PC-3 (cell line): ENCODE measurements at regions not wholly inside any gene's neighbourhood (a gene's known extent, or its start where the extent isn't known, plus 50 kb on each side); places are given as distances from the start of the nearest gene placed in this dataset.

Source experiments
- ATAC-seq: fragments of 200-7000 bp; cut with Tn5 transposase; 2 replicates; pipeline ENCODE4 v1.9.1; 2020; ENCODE audit warnings: mild to moderate bottlenecking, moderate library complexity
- BruUV-seq: library from RNA; stranded (reverse); fragments of 400-500 nt; replicated peaks from 2 replicates; lab custom pipeline; 2021; lab: Mats Ljungman, UMichigan
- CTCF ChIA-PET: fragments of 300-600 bp; sonication (Branson Sonifier 250); formaldehyde crosslinking; loops from one replicate; lab custom pipeline; 2022; ENCODE audit warnings: antibody characterized with exemption; lab: Charles Lee
- POLR2A ChIA-PET: fragments of 300-600 bp; sonication (Branson Sonifier 250); formaldehyde crosslinking; loops from one replicate; lab custom pipeline; 2022; ENCODE audit warnings: antibody characterized with exemption; ENCODE audit not compliant: unreplicated experiment; lab: Charles Lee
- DNase-seq: peaks from one replicate; pipeline ENCODE4 v3.0.0-alpha.2; 2015
- H2AFZ ChIP-seq: fragments of 300-600 bp; sonication (generic); 2 replicates; pipeline ENCODE4 v1.6.0; 2016; ENCODE audit warnings: antibody characterized with exemption, low read length
- H3F3A ChIP-seq: fragments of 300-600 bp; sonication (generic); one replicate; pipeline ENCODE4 v1.6.0; 2017; ENCODE audit warnings: antibody characterized with exemption, low read length, control low read depth, mild to moderate bottlenecking; ENCODE audit not compliant: unreplicated experiment
- H3K27ac ChIP-seq: fragments of 300-600 bp; sonication (generic); 2 replicates; pipeline ENCODE4 v1.5.1; 2016; ENCODE audit warnings: mild to moderate bottlenecking, low read length
- H3K27me3 ChIP-seq: fragments of 300-600 bp; sonication (generic); 2 replicates; pipeline ENCODE4 v1.6.1; 2016; ENCODE audit warnings: low read length, mixed read lengths
- H3K36me3 ChIP-seq: fragments of 300-600 bp; sonication (generic); 2 replicates; pipeline ENCODE4 v1.6.1; 2016; ENCODE audit warnings: low read depth, mixed run types, low read length, mixed read lengths
- H3K4me1 ChIP-seq: fragments of 300-600 bp; sonication (generic); 2 replicates; pipeline ENCODE4 v1.5.1; 2016; ENCODE audit warnings: low read length; ENCODE audit not compliant: insufficient read depth
- H3K4me2 ChIP-seq: fragments of 300-600 bp; sonication (generic); 2 replicates; pipeline ENCODE4 v1.6.0; 2016; ENCODE audit warnings: low read length
- H3K4me3 ChIP-seq: fragments of 300-600 bp; sonication (generic); 2 replicates; pipeline ENCODE4 v1.5.1; 2016; ENCODE audit warnings: mild to moderate bottlenecking, low read length, mixed read lengths
- H3K79me2 ChIP-seq: fragments of 300-600 bp; sonication (generic); 2 replicates; pipeline ENCODE4 v1.6.1; 2017; ENCODE audit warnings: low read length, mixed read lengths
- H3K9ac ChIP-seq: fragments of 300-600 bp; sonication (generic); 2 replicates; pipeline ENCODE4 v1.6.0; 2016; ENCODE audit warnings: mild to moderate bottlenecking, low read length
- H3K9me2 ChIP-seq: fragments of 300-600 bp; sonication (generic); replicated peaks from 2 replicates; pipeline ENCODE4 v1.6.1; 2016; ENCODE audit warnings: mixed run types, low read length, mixed read lengths
- H3K9me3 ChIP-seq: fragments of 300-600 bp; sonication (generic); 2 replicates; pipeline ENCODE4 v1.6.1; 2016; ENCODE audit warnings: low read length, mixed read lengths
- H4K20me1 ChIP-seq: fragments of 300-600 bp; sonication (generic); 2 replicates; pipeline ENCODE4 v1.6.1; 2016; ENCODE audit warnings: low read length, mixed read lengths
- EZH2 ChIP-seq: fragments of 300-600 bp; sonication (generic); IDR thresholded peaks from one replicate; pipeline ENCODE4 v1.6.1; 2017; ENCODE audit warnings: antibody characterized with exemption, mild to moderate bottlenecking, low read length; ENCODE audit not compliant: unreplicated experiment
- EZH2phosphoT487 ChIP-seq: fragments of 300-600 bp; sonication (generic); IDR thresholded peaks from 2 replicates; pipeline ENCODE4 v1.6.1; 2018; ENCODE audit warnings: mild to moderate bottlenecking, antibody characterized with exemption, low read length, borderline replicate concordance
- intact Hi-C: fragments of 100-400 bp; cut with micrococcal nuclease; formaldehyde crosslinking; loops from 2 replicates; pipeline ENCODE4 v1.9.0; 2023
- TF ChIP-seq, protein P1 (sequence below): fragments of 300-600 bp; sonication (generic); conservative IDR thresholded peaks from 2 replicates; pipeline ENCODE4 v1.5.1; 2017; ENCODE audit warnings: antibody characterized with exemption, low read depth, mild to moderate bottlenecking, low read length

DNA sequence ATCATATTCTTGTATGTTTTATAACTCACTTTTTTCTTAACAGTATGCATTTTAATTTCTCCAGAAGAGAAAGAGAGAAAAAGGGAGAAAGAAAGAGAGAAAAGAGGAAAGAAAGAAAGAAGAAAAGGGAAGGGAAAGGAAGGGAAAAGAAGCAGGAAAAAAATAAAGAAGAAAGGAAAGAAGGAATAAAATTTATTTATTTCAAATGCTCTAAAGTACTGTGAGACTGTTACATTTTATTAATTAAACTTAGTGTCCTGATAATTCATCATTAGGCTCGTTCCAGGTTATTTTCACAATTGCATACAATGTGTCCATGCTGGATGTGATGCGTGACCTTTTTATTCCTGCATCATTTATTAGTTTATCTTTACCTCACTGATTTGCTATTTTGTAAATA lies 1023.4 kb upstream of the KLHL29 start:
- ATAC-seq (no peak), DNase-seq (no peak)
- Histone ChIP-seq H3K27ac (no peak overlapping the region), H3K4me1 (no peaks in the 10 kb centered on the region), H3K27me3 (no peaks in the 10 kb centered on the region), H3K79me2 (no peaks in the 10 kb centered on the region), H3F3A (no peaks in the 10 kb centered on the region), H3K9ac (no peak overlapping the region), H3K9me2 (no peaks in the 10 kb centered on the region), H3K4me2 (no peak overlapping the region), H3K36me3 (no peaks in the 10 kb centered on the region), H4K20me1 (no peaks in the 10 kb centered on the region), H3K4me3 (no peak overlapping the region), H2AFZ (no peak overlapping the region), H3K9me3 (no peaks in the 10 kb centered on the region; the same call in 1 of the 2 replicates)
- TF ChIP-seq EZH2 (no peak), EZH2phosphoT487 (no peak)
- TF ChIP-seq, protein P1, sequence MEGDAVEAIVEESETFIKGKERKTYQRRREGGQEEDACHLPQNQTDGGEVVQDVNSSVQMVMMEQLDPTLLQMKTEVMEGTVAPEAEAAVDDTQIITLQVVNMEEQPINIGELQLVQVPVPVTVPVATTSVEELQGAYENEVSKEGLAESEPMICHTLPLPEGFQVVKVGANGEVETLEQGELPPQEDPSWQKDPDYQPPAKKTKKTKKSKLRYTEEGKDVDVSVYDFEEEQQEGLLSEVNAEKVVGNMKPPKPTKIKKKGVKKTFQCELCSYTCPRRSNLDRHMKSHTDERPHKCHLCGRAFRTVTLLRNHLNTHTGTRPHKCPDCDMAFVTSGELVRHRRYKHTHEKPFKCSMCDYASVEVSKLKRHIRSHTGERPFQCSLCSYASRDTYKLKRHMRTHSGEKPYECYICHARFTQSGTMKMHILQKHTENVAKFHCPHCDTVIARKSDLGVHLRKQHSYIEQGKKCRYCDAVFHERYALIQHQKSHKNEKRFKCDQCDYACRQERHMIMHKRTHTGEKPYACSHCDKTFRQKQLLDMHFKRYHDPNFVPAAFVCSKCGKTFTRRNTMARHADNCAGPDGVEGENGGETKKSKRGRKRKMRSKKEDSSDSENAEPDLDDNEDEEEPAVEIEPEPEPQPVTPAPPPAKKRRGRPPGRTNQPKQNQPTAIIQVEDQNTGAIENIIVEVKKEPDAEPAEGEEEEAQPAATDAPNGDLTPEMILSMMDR: no peak
- intact Hi-C loops: no loop called here
- ChIA-PET CTCF (no interaction called here), POLR2A (no interaction called here)
- no TSS peak for BruUV-seq

DNA sequence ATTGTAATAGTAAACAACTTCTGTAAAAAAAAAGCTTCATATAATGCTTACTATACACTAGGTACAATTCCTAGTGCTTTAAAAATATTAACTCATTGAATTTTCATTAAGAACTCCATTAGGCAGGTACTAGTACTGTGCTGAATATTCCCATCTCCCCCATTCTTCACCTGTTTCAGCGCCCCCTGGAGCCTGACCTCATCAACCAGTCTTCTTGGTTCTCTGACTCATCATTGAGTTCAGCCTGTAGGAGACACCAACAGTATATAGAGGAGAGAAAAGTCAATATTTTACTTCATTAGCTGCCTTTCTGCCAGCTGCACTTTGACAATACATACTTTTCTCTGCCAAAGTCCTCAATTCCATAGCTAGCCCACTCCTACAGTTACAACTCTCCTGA lies 1009.9 kb upstream of the KLHL29 start:
- intact Hi-C loops: no loop called here
- BruUV-seq: no TSS peak

DNA sequence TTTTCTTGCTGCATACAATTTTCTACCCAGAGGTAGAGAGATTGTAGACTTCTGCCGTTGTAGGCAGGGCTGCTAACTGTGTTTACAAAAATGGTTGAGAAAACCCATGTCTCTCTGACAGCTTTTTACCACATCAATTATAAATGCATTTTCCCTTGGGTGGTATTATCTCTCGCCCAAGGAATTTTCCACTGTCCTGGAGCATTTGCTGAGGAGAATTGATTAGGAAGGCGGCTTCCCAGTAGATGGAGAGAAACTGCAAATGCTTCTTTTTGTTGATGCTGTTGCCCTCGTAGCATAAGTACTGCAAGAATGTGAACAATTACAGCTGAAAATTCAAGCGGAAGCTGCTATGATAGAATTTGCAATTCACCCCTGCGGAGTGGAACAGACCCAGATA lies 1007.7 kb upstream of the KLHL29 start:
- POLR2A ChIA-PET: no interaction called here
- no peak overlapping the region for H3K27ac ChIP-seq
- BruUV-seq: no TSS peak
- H3K9me2 ChIP-seq: no peaks in the 10 kb centered on the region
- no peaks in the 10 kb centered on the region for H4K20me1 ChIP-seq
- no peak for DNase-seq
- ATAC-seq: no peak
- H3F3A ChIP-seq: no peaks in the 10 kb centered on the region
- H3K79me2 ChIP-seq: no peaks in the 10 kb centered on the region
- no peak for TF ChIP-seq EZH2
- TF ChIP-seq, protein P1: no peak
- no peak for TF ChIP-seq EZH2phosphoT487
- no peak overlapping the region for H3K9ac ChIP-seq
- CTCF ChIA-PET: no interaction called here
- H3K4me2 ChIP-seq: no peak overlapping the region
- no peak overlapping the region for H2AFZ ChIP-seq
- no peaks in the 10 kb centered on the region for H3K4me1 ChIP-seq
- intact Hi-C loops: no loop called here
- H3K9me3 ChIP-seq: no peaks in the 10 kb centered on the region
- H3K27me3 ChIP-seq: 0 out of 2 replicates have a peak, but pooled peaks cover 7% of the 10 kb centered on the region
- no peak overlapping the region for H3K4me3 ChIP-seq
- H3K36me3 ChIP-seq: no peaks in the 10 kb centered on the region

More for the DNA sequence above, 1009.9 kb upstream of the KLHL29 start:
- Histone ChIP-seq H2AFZ (no peak overlapping the region), H3K9me3 (no peaks in the 10 kb centered on the region), H3K4me3 (no peak overlapping the region), H3F3A (no peaks in the 10 kb centered on the region), H3K9me2 (no peaks in the 10 kb centered on the region), H3K4me1 (no peaks in the 10 kb centered on the region), H3K36me3 (no peaks in the 10 kb centered on the region), H3K9ac (no peak overlapping the region), H3K4me2 (no peak overlapping the region), H3K79me2 (no peaks in the 10 kb centered on the region), H4K20me1 (no peaks in the 10 kb centered on the region), H3K27ac (no peak overlapping the region), H3K27me3 (no peaks in the 10 kb centered on the region)
- ChIA-PET CTCF (no interaction called here), POLR2A (no interaction called here)
- no peak for ATAC-seq
- no peak for DNase-seq
- no peak for TF ChIP-seq EZH2phosphoT487
- TF ChIP-seq EZH2: no peak
- TF ChIP-seq, protein P1: no peak
